NOMO-1 treated with dmso at 0.1 percent for 144 hours (cell line): ENCODE measurements at regions not wholly inside any gene's neighbourhood (a gene's known extent, or its start where the extent isn't known, plus 50 kb on each side); places are given as distances from the start of the nearest gene placed in this dataset.

Source experiments
- DNase-seq: peaks from one replicate; lab custom pipeline; 2025; ENCODE audit not compliant: unreplicated experiment; lab: John Stamatoyannopoulos, UW

DNA sequence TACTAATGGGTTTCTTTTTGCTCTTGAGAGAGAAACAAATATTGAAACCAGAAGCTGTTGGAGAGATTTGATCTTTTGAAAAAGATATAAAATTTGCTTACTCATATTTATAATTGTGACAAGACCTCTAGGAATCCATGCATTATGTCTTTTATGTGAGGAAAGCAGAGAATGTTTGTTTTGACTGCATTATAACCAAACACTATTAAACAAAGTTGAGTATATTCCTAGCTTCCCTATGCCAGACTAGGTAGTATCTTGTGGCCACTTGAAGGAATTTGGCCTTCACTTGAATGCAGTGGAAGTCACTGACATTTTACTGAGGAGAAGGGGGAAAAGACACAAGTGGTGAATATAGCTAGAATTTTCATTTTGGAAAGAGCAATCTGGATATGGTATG, 521.8 kb upstream of the ZEB2 start:
- DNase-seq: no peak

DNA sequence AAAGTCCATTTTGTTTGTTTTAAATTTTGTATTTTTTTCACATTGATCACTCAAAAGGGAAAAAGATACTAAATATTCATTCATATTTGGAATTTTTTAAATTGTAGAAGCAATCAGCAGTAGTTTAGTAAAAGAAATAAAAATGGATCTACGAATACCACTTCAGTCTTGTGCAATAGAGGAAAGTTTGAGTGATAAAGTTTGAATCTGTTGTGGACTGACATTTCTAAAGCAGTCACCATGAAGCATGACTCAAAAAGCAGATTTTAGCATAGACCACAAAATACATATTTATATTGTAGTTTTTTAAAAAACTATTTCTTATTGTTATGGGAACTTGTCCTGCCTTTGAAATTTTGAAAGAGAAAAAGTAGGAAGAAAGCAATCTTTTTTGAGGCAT, 520.5 kb upstream of the ZEB2 start:
- DNase-seq: no peak

DNA sequence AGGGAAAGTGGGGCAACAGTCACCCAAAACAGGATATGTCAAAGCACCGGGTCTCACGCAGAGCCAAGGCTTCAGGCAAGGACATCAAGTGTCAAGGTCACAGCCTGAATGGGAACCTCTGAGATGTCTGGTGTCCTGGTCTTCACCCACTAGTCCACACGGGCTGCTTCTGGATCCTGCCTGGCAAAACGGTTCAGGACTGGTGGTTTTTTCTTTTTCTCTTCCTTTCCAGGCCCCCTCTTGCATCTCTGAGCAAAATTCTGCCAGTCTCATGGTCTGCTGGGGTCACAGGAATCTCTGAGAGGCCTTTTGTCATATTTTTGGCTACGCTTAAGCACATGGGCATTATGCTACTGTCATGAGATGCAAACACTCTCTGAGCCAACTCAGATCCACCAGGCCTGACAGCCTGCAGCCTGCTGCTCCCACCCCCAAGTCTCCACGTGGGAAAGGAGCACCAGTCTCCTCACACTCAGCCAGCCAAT, 518.2 kb upstream of the ZEB2 start:
- DNase-seq: no peak

DNA sequence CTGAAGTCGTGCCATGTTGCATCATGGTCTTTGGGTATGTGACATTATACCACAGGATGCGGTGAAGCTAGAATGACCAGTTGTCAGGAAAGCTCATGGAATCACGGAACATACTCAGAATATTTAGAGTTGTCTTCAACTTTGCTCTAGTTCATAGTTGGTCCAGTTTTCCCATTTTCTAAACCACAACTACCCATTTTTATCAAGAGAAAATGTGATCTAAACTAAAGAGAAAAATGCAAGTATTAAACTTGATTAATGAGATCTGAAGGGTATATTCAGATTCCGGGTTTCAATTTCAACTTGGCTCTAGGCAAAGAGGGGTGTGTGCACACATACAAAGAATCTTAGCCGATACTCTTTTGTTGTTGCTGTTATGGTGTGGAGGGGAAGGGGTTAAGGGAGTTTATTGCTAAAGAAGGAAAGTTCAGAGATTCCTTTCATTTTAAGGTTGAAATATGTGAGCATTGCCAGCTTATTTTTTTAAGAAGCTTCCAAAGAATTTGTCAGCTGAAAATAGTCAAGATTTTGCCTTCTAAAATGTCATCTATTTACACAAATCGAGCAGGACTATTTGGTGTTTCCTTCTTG, 516.6 kb upstream of the ZEB2 start:
- DNase-seq: no peak

DNA sequence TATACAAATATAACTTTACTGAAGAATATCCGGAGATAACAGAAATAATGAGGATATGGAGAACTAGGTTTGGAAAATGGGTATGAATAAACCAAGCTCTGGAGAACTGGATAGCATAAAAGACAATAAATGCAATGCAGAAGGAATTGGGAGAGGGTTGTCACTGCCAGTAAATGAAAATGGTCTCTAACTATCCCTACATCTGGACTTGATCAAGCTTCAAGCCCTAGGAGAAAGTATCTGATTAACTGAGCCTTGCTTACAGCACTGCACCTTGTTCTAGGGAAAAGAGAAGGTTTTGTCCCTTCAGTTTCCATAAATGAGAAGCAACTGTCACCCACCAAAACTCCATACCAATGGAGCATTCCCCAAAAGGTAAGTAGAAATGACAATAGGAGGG, 514.6 kb upstream of the ZEB2 start:
- DNase-seq: no peak

DNA sequence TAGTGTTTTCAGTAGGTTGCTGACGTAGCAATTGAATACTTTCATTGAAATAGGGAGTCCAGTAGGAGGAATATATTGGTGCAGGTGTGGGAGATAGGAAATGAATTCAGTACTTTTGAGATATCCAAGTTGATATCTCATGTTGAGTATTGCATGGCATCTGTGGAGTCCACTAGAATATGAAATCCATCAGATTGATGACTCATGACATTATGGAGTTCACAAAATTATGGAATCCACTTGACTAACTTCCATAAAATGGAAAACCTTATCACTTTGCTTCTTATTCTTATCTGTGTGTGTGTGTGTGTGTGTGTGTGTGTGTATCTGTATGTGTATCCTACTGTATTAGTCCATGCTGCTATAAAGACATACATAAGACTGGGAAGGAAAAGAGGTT, 513.5 kb upstream of the ZEB2 start:
- DNase-seq: no peak

DNA sequence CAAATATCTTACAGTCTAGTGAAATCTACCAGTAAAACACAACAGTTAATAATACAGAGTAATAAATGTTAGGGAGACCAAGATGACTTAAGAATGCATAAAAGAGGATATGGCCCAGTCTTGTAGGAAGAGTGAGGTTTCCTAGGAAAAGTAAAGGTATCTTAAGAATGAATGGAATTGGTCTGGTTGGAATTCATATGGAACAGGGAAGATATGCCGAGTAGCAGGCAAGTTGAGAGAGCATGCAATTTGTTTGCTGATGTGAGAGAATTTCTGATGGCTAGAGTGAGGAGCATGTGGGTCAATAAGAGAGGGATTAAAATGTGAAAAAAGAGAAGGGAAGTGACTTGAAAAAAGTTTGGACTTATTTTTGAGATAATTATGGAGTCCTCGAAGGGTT, 512.9 kb upstream of the ZEB2 start:
- no peak for DNase-seq

DNA sequence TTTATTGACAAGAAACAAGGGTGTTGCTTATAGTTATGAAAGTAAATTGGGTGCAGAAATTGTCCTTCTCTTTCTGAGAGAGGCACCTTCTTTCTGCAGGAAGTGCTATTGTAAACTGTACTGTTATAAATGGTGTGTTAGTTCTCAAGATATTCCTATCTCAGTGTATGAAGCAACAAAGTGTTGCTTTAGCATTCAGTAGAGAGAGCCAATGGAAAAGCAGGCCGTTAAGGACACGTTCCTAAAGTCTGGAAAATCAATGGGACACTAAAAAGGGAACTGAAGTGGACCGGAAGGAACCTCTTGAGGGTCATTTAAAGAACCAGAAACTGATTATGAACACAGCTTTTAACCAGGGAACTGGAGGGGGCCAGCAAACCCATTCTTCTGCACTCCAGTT, 510.0 kb upstream of the ZEB2 start:
- no peak for DNase-seq

DNA sequence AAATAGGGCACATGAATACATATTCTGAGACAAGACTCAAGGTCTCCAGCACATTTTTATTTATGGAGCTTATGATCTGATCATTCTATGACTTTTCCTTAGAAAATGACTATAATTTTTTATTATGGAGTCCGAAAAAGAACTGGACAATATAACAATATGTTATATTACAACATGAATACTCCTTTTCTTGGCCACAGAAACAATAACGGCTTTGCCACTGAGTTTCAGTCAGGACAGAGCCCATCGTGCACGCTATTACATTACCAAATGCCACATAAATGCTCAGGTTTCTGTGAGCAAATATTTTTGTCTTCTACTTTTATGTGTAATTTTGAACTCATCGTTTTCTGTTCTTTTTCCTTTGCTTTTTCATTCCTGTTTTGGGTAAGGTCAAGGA, 509.2 kb upstream of the ZEB2 start:
- no peak for DNase-seq

DNA sequence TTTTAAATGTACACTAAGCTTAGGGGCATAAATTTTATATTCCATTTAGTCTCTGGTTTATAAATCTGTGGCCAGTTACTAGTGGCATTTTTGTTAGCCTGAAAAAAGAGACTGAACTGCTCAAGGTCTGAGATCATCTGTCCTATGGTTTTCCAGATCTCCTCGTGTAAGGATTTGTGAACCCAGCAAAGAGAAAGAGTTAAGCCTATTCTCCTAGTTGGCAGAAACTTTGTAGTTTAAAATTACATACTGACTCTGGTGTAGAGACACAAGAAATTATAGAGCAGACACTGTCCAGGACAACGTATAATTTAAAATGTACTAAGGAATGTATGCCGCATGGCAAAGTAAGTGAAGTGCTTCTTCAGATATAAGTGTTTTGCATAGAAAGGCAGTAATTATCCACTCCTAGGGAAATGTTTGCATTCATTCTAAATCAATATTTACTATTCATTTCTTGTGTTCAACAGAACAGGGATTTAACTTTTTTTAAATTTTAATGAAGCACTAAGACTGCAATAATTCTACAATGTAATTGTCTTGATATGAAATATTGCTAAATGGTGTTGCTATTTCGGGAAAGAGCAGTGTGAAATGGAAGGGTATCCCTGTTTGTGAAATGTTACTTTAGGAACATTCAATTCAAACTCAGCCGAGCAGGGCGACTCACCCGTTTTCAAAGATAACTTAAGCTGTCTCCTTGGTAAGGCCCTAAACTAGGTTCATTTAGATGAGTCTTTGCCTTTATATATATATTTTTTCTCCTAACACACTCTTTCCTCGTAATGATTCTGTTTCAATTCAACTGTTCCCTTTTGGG, 508.4 kb upstream of the ZEB2 start:
- DNase-seq: no peak

DNA sequence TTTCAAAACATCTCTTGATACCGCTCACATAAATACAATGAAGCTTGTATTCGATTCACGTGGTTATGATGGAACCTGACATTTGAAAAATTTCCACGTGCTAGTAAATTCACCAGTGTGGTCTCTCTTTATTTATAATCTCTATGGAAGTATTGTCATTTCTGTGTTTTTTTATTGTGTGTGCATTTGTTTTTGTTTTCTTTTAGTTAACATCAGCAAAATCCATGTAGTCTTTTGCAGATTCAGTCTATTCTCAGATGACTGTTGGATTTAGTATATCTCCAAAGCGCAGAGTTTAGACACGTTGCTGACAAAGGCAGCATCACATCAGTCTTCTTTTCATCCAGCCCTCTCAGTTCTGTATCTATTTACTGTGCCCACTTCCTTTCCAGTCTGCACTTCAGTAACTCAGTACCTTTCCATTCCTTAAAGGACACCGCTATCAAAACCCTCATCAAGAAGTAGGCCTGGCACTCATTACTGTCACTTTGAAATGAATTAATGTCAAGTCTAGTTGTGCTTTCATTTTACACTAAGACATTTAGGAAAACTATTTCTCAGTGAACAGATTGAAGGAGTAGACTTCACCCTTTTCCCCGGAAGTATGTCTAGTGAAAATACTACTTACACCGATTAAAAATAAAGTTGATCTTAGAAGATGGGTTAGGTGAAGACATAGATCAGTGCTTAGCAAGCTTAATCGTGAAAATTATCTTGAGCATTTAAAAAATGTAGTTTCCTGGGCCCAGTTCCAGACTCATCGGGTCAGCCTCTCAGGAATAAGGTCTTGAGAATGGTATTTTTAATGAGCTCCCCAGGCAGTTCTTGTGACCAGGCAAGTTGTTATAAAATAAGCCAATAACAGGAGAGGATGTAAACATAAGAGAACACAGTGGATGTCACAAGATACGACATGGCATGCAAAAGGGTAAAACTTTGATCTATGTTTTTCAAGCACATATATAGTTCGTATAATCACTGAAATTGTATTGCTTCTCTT, 506.8 kb upstream of the ZEB2 start:
- no peak for DNase-seq

DNA sequence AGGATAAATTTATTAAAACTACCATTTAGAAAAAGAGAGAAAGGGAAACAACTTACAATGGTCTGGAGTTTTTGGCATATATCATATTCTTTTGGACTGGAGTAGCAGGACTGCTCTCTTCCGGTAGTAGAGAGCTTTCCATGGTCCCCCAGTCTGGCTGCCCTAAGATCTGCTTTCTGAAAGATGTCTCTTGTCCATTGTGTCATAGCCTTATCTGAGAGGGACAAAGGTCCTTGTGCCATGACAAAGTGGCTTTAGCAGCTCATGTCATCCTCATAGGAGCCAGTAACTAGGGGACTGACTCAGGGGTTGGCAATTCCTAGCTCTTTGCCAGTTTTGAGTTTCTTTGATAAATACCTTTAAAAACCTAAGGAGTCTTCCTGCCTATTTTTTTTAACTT, 505.5 kb upstream of the ZEB2 start:
- DNase-seq: no peak

DNA sequence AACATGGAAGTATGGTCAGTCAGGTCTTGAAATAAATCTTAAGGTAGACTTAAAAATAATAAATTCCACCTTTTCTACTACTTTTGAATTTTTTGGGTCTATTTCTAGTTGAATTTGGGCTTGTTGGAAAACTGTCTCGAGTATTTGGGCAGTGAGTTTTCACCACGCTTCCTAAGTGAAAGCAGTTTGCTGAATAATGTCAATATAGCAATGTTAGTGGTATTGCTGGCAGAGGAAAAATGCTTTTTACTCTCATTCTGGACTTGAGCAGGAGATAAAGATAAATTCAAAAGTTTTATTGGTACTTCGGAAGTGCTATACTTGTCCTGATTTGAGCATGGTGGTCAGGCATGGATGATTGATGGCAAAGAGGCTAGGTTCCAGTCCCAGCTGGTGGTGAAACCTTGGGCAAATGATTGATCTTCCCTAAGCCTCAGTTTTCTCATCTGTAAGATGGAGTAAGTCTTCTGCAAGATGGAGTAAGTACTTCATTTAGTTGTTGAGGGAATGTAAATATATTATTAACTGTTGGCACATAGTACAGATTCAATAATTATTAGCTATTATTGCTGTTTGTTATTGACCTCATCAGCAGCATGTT, 503.5 kb upstream of the ZEB2 start:
- DNase-seq: no peak

DNA sequence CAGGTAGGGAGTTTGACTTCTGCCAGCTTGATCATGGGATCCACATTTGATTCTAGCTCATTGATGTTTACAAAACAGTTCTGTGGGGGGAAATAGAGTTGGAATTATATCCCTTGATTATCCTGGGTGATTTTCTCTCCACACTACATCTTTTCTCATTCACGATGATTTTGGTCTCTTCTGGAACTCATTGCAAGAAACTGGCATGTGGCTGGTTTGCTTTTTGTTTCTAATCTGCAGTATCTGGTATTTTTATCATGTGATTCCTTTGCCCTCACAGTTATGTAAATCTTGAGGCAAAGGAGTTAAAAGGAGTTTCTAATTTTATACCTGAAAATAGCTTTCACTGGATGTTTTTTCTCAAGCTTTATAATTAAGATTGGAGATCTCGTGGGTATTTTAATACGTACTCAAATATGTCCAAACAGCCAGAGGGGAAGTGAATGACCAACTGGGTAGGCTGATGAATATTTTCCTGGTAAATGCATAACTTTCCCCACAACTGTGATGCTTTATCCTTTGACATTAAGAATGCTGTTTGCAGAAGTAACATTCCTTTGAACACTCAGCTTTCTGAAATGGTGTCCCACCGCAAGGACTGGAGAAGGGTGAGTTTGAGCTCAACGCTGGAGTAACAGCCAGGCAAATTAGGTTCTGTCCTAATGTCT, 502.9 kb upstream of the ZEB2 start:
- DNase-seq: no peak

DNA sequence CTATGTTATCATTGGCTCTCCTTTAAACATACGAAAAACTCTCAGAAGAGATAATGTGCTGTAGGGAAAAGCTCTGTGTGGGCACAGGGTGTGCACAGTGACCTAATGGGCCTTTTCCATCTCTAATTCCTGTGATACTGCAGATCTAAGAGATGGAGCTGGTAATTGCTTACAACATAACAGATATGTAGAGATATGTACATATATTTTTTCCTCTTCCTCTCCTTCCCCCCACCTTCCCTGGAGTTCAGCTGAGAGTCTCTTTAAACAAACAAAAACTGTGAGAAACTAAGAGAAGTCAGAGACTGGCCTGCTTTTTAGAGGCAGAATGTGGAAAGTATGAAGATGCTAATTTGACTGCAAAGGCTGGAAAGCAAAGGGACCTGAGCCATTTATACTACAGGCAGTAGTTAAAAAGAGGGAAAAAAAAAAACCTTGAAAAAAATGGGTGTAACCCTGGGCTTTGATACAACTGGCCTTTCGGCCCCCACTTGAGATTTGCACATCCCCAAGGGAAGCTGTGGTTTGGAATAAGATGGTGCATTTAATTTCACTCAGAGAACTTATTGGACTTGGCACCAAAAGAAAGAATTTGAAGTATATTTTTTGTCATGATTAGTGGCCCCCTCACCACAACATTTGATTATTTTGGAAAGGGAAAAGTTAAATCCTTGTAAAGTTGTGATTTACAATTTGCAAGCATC, 502.2 kb upstream of the ZEB2 start:
- DNase-seq: no peak

DNA sequence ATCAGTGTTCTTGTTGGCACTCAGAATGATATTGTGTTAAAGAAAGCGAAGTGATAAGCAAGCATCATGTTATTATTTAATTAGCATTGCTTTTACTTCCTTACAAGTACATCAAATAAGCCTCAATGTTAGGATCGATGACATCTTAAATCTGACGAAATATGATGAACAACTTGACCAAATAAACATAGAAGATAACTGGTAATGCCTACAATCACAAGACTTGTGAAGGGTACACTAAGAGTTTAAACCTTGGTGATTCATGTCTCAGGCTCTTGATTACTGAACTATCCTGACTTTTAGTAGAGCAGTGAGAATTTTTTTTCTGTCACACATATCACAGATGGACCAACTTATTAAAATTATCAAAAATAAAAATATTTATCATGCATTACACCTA, 500.8 kb upstream of the ZEB2 start:
- DNase-seq: no peak

DNA sequence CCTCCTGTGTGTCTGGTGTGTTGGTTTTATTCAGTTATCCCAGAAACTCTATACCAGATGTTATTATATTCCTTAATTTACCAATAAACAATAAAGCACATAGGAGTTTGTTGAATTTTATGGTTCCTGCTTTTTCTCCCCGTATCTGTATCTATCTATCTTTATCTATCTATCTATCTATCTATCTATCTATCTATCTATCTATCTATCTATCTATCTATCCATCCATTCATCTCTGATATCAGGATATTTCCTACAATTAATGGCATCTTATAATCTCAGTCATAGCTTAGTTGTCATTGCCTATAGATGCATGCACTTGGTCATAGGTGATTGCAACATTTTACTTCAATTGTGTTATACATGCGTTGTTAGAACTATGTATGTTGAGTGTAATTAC, 500.2 kb upstream of the ZEB2 start:
- no peak for DNase-seq

DNA sequence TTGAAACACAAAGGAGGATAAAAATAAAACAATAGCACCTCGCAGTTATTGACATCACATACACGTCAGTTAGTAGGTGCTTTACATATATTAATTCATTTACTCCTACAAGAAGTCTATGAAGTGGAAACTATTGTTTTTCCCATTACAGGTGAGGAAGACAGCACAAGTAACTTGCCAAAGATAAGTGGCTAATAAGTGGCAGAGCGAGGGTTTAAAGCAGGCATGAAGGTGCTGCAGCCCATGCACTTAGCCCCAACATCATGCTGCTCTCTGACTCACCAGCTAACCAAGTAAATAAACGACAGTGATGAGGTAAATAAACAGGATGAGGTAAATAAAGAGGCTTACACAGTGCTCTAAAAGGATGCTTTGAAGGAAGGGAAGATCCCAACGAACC, 498.6 kb upstream of the ZEB2 start:
- no peak for DNase-seq

DNA sequence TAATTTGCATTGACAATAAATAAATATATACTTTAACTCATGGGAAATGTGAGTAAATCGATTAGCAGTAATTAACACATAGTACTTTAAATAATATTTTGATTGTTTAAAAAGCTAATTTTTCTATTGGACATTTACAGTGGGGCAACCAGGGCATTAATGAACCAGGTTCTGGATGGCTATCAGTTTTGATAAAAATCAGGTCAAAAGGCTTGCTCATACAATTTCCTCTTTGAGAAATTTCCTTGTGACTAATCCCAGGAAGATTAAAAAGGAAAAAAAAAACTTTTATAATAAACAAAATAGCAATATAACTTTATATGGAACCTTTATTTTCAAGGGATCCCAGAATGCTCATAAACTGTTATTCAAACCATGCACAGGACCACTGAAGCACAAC, 497.2 kb upstream of the ZEB2 start:
- DNase-seq: no peak

DNA sequence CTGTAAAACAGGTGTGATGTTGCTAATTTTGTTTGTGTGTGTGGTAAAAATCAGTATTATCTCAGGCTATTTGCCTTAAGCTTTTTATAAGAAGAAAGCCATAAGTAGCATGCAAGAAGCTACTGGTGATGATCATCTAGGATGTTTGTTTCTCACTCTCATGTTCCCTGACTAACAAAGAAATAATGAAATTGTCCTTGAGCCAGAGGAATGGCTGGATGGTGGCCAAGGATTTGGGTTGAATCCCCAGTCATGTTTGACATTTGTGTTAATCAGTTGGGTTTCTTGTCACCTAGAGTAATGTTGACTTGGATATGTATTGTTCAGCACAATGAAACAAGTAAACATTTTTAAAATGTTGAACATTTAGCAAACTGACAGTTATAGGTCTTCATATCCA, 496.8 kb upstream of the ZEB2 start:
- DNase-seq: no peak
